ENCODE measurements at regions not wholly inside any gene's neighbourhood (a gene's known extent, or its start where the extent isn't known, plus 50 kb on each side); places are given as distances from the start of the nearest gene placed in this dataset.

GRCh38 chr1:37181425-37181824 is 147.1 kb upstream of the GRIK3 start:
- ChIA-PET POLR2A (no interaction called here), CTCF (no interaction called here)
- ATAC-seq = no peak

More at GRCh38 chr1:37181425-37181824, 147.1 kb upstream of the GRIK3 start:
- TF ChIP-seq, protein P1, sequence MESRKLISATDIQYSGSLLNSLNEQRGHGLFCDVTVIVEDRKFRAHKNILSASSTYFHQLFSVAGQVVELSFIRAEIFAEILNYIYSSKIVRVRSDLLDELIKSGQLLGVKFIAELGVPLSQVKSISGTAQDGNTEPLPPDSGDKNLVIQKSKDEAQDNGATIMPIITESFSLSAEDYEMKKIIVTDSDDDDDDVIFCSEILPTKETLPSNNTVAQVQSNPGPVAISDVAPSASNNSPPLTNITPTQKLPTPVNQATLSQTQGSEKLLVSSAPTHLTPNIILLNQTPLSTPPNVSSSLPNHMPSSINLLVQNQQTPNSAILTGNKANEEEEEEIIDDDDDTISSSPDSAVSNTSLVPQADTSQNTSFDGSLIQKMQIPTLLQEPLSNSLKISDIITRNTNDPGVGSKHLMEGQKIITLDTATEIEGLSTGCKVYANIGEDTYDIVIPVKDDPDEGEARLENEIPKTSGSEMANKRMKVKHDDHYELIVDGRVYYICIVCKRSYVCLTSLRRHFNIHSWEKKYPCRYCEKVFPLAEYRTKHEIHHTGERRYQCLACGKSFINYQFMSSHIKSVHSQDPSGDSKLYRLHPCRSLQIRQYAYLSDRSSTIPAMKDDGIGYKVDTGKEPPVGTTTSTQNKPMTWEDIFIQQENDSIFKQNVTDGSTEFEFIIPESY (IDR thresholded peaks at IDR 0.05; ENCODE audit: extremely low read depth, insufficient replicate concordance, low read length) = no peak
- TF ChIP-seq POLR2AphosphoS5 (IDR thresholded peaks at IDR 0.05; ENCODE audit: low read depth, low read length) (no peak), SP1 (IDR thresholded peaks at IDR 0.05; ENCODE audit: low read depth) (no peak), REST (IDR thresholded peaks at IDR 0.05; ENCODE audit: low read depth) (no peak), JUND (IDR thresholded peaks at IDR 0.05) (no peak), MAX (IDR thresholded peaks at IDR 0.05) (no peak), TCF7L2 (IDR thresholded peaks at IDR 0.05; ENCODE audit: borderline replicate concordance, extremely low read depth, insufficient read depth, insufficient read length) (no peak), EZH2 (IDR thresholded peaks at IDR 0.05) (no peak)
- Histone ChIP-seq H3K4me3 (replicated peaks in 1 of 2; ENCODE audit: low read depth in 1 of 2, low read length in 2 of 2) (no peak overlapping the region), H3K9me2 (ENCODE audit: insufficient read depth) (no peaks in the 10 kb centered on the region), H3K9me3 (ENCODE audit: control insufficient read depth in 1 of 2, insufficient read depth in 1 of 2, low read depth in 1 of 2, low read length in 2 of 2) (no peaks in the 10 kb centered on the region), H3K27me3 (ENCODE audit: insufficient read depth, low read length) (peaks cover 45% of the 10 kb centered on the region), H4K20me1 (ENCODE audit: insufficient read depth) (no peaks in the 10 kb centered on the region), H3K4me1 (ENCODE audit: control insufficient read depth in 1 of 2, insufficient read depth in 2 of 2, low read length in 2 of 2) (no peaks in the 10 kb centered on the region), H3K79me2 (ENCODE audit: insufficient read depth, low read length) (no peaks in the 10 kb centered on the region), H3K9ac (ENCODE audit: low read length) (no peak overlapping the region), H3K27ac (ENCODE audit: low read depth, low read length) (no peak overlapping the region), H2AFZ (ENCODE audit: low read depth, low read length, poor library complexity, severe bottlenecking) (no peak overlapping the region), H3K4me2 (ENCODE audit: low read length) (no peak overlapping the region), H3K36me3 (ENCODE audit: control insufficient read depth in 1 of 2, insufficient read depth in 2 of 2, low read length in 2 of 2) (no peaks in the 10 kb centered on the region)
- RAD21 ChIA-PET (ENCODE audit: low non-redundant PET in 1 of 2, low total read pairs in 2 of 2, uncharacterized antibody in 2 of 2, unreplicated experiment in 2 of 2) = no interaction called here
- intact Hi-C loops (cut with micrococcal nuclease) = no loop called here
- BruUV-seq (replicated peaks) = no TSS peak
- DNase-seq (ENCODE audit: low read depth, low spot score) = no peak

All from HCT116 (cell line).